HG02678 (cell line): ENCODE measurements at regions not wholly inside any gene's neighbourhood (a gene's known extent, or its start where the extent isn't known, plus 50 kb on each side); places are given as distances from the start of the nearest gene placed in this dataset.

Experiments used
- ATAC-seq: cut with Tn5 transposase; IDR thresholded peaks from one replicate; pipeline ENCODE4 v1.9.1; 2021; ENCODE audit warnings: mild to moderate bottlenecking, moderate library complexity; ENCODE audit not compliant: unreplicated experiment

DNA sequence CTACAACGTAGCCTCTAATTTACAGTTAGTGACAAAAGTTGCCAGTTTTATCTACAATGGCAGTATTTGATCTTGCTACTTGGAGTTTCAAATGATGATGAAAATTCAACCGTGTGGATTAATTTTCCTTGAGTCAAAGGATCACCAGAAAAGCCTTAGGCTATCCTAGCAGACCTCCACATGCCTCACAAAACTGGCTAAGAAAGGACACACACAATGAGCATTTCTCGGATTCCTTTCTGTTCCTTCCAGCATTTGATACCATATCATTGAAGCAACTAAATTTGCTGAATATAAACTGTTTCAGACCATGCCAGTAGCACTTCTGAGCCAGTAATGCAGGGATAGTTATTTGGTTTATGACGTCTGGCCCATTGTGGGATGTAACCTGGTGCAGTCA, 587.4 kb upstream of the MDFIC2 start:
- no peak for ATAC-seq

DNA sequence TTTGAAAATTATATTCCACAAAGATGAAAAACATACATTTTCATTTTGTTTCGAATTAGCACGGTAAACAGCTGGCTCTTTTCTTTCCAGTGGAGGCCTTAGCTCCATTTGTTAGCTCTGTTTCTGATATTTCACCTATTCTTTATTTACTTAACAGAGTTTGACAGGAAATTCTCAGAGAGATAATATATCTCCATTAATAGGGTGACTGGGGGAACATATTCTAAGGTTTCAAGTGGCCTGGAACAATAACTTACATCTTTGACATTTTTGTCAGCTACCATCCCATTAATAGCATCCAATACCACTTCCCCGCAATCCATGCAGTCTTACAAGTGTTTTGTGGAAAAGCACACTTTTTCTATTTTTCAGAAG, 577.6 kb upstream of the MDFIC2 start:
- no peak for ATAC-seq

DNA sequence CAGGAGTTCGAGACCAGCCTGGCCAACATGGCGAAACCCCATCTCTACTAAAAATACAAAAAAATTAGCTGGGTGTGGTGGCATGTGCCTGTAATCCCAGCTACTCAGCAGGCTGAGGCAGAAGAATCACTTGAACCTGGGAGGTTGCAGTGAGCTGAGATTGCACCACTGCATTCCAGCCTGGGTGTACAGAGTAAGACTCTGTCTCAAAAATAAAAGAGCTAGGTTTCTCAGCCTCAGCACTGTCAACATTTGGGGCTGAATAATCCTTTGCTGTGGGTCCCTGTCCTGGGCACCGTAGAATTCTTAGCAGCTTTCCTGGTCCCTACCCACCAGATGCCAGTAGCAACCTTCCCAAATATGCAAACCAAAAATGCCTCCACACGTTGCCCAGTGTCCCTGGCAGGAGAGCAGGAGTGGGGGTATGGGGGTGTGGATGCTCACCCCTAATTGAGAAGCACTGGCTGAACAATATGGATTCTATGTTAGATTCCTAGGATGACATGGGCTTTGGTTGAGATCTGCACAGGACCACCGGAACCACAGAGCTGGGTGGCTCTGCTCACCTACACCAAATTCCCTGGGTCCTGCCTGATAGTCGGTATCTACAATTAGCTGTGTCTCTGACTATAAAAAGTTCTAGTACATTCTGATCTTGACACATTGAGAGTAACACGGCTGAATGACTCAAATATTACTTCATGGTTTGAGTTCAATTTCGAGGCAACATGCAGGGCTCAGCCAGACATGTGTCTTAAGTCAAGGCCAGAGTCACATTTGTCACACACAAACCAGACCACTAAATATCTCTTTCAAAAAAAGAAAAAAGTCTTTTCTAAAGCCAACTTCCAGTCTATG, 577.0 kb upstream of the MDFIC2 start:
- ATAC-seq, result no peak

DNA sequence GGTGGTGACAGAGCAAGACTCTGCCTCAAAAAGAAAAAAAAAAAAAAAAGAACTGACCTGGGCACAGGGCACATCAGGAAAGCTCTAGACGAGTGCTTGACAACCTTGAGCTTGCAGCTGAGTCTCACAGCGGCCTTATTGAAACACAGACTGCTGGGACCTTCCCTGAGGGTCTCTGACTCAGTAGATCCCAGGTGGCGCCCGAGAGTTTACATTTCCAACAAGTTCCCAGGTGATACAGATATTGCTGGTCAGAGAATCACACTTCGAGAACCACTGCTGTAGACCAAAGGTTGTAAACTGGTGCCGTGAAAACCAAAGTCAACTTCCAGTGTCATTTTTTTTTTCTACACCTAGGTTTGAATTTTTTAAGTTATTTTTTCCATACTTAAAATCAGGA, 573.2 kb upstream of the MDFIC2 start:
- no peak for ATAC-seq

DNA sequence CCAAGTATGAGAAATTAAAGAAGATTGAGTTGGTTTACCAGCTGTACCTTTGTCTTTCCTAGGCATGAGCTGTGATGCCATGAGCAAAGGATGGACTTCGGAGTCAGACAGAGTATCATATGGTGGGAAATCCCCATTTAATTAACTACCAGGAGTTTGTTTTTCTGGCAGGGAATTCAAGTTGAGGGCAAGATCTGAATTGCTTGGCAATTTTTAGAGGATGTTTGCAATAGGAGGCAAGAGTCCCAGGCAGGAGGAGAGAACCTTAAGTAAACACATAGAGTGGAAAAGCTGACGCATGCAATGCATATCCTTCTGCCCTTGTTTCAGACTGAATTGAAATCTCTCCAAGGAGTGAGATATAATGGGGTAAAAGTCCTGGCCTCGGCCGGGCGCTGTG, 569.7 kb upstream of the MDFIC2 start:
- no peak for ATAC-seq

DNA sequence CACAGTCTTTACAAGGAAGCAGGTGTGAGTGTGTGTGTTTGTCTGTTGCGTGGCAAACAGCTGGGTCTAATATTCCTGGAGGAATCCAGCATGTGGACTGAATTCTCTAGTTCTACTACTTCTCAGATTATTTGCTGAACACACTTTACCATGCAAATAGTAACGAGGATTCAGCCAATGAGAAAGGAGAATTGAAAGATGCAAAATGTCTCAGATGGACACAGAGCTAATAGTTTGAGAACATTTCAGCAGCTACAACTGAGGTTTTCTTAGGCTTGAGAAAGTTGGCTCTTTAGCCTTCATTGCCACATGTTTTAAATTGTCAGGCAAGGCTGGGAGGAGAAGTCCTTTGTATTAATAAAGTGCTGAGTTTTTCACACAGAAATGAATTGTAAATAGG, 568.0 kb upstream of the MDFIC2 start:
- ATAC-seq, result no peak

DNA sequence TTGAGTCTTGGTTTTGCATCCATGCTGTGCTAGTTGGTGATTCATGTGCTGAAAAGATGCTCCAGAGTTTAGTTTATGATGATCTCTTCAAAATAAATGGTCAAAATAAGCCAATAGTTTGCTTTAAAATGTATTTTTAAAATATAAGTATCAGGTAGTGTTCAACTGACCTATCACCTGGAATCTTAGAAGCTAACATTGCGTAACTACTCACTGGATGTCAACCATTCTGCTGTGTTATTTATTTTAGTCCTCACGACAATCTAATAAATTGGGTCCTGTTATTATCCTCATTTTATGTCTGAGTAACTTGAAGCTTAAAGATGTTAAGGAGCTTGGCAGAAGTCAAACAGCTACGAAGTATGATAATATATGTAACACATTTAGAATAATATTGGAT, 563.7 kb upstream of the MDFIC2 start:
- no peak for ATAC-seq

DNA sequence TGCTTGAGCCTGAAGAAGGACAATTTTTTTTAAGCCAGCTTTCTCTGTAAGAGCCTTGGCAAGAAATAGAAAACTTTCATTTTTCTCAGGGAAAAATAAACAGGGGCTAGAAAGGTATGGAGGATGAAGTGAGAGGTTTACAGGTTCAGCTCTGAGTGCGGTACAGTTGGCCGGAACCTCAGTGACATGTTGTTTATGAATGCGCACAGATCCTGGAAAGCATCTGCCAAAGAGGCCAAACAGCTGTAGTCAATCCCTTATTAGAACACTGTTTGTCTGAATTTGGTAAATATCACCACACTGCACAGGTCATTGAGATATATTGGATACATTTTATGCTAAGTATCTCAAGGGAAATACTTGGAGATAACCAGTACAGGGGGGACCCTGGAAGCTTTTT, 561.8 kb upstream of the MDFIC2 start:
- no peak for ATAC-seq

DNA sequence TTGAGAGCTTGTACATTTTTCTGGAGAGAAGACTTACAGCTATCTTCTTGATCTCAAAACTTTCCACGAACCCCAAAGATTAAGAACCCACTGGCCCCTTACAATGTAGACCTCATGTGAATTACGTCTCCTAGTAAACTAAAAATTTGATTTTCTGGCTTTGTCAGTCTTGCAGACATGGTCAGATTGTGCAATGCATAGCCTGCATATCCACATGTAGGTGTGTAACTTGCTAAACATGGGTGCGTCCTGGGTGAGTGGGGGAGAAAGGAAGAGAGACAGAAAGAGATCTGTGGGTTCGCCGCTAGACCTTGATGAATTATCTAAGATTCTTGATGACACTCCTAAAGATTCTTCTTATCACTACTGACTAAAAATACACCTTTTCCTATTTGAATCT, 561.2 kb upstream of the MDFIC2 start:
- no peak for ATAC-seq

DNA sequence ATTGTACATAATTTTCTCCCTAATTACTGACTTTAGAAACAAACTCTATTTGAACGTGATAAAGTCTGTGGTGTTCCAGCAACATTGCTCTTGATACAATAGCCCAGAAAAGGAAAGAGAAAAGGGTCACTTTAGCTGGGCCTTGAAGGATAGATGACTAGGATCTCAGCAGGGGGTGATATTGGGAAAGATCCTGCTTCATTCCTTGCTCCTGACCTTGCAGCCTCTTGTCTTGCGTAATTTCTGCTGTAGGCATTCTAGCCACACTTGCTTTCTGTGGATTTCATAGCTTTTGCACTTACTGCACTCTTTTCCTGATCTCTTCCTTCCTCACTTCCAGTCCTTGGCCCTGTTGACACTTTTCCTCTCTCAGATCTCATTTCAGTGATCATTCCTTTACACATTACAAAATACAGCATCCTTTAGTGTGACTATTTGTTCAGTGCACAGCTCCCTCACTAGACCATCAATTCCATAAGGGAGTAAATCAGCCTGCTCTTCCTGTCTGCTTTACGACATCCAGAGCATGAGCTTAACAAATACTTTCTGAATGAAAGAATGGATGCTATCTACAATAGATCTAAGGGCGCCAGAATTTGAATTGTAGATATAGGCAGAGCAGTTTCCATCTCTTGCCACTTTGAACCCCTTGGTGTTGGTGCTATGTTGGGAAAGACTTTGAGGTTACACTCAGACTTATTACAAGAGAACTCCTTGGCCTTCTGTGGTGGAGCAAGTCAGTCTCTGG, 559.6 kb upstream of the MDFIC2 start:
- ATAC-seq, result no peak

DNA sequence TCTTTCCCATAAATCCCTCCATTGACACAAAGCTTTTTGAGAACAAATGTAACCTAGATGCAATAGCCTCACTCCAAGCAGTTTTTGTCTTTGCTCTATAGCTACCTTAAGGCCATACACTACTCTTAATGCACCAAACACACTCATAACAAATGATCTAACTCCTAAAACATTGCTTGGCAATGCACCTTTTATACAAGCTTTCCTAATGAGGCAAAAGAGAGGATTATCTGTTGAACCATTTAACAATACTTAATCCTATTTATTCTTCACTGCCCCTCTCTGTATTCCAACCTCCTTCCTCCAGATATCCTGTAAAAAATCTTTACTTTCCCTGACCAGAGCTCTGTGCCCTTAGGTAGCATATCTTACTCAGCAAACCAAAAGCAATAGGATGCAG, 558.1 kb upstream of the MDFIC2 start:
- no peak for ATAC-seq

DNA sequence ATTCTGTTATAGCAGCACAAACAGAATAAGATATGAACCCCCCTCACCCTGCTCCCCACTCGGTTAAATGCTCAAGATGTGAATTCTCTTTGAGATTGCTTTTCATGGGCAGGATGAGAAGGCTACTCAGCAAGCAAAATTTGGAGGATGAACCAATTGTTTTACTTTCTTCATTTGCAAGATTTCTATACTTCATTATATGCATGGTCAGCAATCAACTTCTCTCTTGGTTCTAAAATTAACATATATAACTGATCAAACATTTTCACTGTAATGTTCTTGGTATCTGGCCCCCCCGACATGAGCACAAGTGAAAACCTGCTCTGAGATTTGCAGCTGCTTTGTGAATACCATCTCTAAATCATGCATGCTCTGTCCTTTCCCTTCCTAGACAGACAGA, 556.1 kb upstream of the MDFIC2 start:
- no peak for ATAC-seq

DNA sequence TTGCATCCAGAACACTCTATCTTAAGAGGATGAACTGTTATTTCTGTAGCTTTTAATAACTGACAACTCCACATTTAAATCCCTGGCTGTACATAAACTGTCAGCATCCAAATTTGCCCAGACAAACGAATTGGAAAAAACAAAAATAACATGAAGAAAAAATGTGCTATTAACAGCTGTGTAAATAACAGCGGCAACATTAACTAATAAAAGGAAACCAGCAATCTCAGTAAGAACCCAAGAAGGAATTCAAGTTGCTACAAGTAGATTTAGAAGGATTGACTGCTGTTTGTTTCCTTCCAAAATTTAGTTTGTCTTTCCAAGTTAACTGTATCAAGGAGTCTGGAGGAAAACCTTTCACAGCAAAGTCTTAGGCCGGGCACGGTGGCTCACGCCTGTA, 550.6 kb upstream of the MDFIC2 start:
- ATAC-seq, result no peak

DNA sequence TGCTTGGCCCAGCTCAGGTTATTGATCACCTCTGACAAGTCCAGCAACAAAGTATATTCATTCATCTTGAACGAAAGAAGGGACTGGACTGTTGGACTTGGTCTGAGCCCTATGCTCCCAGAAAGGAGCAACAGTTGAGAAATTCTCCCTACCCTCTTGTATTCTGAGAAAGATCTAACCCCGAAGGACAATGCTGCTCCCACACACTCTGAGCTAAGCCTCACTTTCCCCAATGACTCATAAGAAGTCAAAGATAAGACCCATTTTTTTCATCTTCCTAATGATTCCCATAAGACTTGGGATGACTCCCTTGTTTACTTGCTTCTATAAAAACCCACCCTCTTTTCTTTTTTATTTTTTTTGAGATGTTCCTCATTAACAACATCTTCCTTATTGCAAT, 549.4 kb upstream of the MDFIC2 start:
- ATAC-seq, result no peak

DNA sequence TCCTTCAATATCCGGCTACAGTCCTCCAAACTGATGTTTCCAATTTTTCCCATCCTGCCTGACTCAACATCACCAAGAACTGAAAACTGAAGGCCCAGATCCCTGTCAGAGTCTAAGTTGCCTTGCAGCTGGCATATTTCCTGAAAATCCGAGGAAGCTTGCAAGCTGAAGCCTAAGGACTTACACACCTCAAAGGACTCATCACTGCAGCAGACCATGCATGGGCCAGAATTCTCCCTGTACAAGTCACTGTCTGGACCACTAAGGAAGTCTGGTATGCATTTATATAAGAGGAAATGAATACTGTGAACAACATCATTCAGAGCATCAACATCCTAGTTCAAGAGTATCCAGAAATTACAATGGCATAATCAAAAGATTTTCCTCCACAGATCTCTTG, 548.8 kb upstream of the MDFIC2 start:
- ATAC-seq, result no peak

DNA sequence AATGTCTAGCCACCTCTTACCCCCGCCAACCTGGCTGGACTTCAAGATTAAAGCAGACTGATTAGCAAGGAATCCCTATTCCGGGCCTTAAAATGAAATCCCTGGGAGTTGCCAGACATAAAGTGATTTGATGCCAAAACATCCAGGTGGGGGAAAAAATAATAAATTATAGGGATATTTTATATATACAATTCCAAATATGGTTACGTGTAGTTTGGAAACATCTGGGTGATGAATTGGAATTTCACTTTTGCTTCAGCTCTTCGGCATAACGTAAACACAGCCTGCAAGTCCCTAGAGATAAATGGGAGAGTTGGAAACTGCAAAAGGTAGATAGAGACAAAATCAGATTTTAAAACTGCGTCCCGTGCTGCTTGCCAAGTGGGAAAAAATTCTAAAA, 545.5 kb upstream of the MDFIC2 start:
- no peak for ATAC-seq

DNA sequence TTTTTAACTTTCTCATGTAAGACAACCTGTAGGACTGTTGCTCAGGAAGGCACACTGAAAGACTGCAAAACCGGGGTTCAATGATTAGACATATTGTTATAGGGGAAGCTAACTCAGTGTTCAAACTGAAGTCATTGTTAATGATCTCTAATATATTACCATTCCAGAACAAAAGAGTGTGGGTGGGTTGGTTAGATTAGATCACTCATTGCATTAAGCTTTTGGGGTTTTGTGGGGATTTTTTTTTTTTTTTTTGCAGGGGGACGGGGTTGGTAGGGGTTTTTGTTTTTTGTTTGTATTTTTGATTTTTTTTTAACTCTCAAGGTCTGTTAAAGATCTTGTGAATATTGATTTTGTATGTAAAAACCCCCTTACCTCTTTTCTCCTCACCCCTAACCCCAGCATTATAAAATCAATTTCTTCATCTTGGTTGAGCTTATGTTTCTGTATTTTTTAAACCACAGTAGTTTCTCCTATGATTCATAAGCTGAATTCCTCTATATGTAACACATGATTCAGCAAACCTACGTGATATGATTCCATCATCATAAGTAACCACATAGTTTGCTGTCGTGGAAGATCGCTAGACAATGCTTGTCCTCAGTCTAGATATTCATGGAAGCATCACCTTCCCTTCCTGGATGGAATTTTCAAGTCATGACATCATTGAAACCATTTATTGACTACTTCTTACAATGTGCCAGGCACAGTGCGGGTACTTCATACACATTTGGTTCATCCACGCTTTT, 544.1 kb upstream of the MDFIC2 start:
- peak; percentile 59 for ATAC-seq

DNA sequence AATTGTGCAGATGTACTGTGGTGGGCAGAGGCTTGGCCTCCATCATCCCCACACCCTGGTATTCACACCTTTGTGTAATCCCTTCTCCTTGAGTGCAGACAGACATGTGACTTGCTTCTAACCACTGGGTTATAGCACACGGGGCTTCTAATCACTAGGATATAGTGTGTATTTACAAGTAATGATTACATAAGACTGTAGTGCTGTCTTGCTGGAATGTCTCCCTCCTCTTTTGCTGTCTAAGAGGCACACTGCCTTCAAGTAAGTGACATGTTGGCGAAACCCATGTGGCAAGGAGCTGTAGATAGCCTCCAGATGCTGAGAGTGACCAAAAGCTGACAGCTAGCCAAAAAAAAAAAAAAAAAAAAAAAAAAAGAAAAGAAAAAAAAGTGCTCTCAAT, 542.7 kb upstream of the MDFIC2 start:
- no peak for ATAC-seq

DNA sequence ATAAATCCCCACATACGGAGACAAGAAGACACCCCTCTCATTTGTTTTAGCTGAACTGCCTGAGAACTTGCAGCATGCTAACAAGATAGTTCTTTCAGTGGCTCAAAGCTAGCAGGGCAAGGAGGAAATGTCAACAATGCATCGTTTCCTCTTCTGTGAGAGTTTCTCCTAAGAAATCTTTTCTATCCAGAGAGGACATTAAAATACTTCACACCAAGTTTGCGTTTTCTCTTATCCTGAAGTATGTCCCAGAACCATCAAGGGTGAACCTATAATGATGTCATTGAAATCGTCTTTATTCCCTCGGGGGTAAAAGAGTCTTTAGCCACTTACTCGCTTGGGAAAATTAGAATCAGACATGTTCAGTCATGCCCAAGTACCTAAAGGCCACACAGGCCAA, 541.7 kb upstream of the MDFIC2 start:
- ATAC-seq, result no peak

DNA sequence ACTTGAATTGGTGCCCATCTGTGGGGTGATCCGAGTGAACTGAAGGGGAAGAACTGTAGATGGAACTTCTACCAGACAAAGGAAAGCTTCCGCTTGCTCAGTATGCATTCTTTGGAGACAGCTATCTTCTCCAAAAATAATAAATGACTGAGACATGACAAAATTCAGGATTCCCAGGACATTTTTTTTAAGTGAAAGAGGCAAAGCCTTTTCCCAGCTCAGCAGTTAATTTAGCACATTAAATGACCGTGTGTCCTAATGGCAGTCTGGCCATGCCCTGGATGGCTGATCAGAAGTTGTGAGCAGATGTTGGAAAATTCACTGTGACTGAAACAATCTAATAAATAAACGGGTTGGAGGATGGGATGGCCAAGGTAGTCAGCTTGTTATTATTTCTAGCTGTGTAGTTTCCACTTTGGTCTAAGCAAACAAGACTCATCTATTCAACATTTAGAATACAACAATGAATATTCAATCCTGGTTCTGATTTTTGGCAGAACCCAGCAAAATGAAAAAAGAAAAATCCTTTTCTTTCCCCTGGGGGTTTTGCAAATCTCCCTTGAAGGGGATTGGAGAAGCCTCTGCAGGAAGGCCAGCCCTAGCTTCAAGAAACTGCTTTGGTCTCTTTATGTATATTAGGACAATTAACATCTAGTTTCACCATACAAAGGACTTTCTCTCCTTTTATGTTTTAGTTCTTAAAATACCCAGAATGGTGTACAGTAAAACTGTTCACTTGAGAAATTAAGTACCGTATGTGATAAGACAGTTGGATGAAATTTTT, 540.9 kb upstream of the MDFIC2 start:
- no peak for ATAC-seq
